HL-60 (cell line): ENCODE measurements at regions not wholly inside any gene's neighbourhood (a gene's known extent, or its start where the extent isn't known, plus 50 kb on each side); places are given as distances from the start of the nearest gene placed in this dataset.

Experiments
- DNase-seq, 2 experiments: peaks; one replicate each; pipeline ENCODE4 v3.0.0-alpha.2; 2010 to 2020; ENCODE audit warnings: low read depth in 1 of 2, low spot score in 1 of 2
- H3K27ac ChIP-seq: fragments of 250-450 bp; sonication (Bioruptor Pico); replicated peaks from 2 replicates; pipeline ENCODE4 v1.5.1; 2020; ENCODE audit warnings: mild to moderate bottlenecking, moderate library complexity
- H3K27me3 ChIP-seq: fragments of 250-450 bp; sonication (Bioruptor Pico); 2 replicates; pipeline ENCODE4 v1.5.1; 2021; ENCODE audit warnings: mild to moderate bottlenecking, moderate library complexity; ENCODE audit not compliant: insufficient read depth, poor library complexity, severe bottlenecking
- H3K4me3 ChIP-seq: replicated peaks from 2 replicates; pipeline ENCODE4 v1.5.1; 2011; ENCODE audit warnings: mild to moderate bottlenecking, control low read depth, low read length; ENCODE audit not compliant: insufficient read depth
- GABPA ChIP-seq: IDR thresholded peaks from 2 replicates; pipeline ENCODE4 v1.6.1; 2012; ENCODE audit warnings: low read depth
- POLR2AphosphoS5 ChIP-seq: IDR thresholded peaks from 2 replicates; pipeline ENCODE4 v1.6.1; 2012; ENCODE audit warnings: low read depth
- SPI1 ChIP-seq: IDR thresholded peaks from 2 replicates; pipeline ENCODE4 v1.6.1; 2012; ENCODE audit warnings: low read depth, mild to moderate bottlenecking, borderline replicate concordance
- TF ChIP-seq, protein P1 (sequence below): IDR thresholded peaks from one replicate; pipeline ENCODE4 v1.5.1; 2011; ENCODE audit warnings: low read length, control low read depth, inconsistent platforms; ENCODE audit not compliant: insufficient read depth
- TF ChIP-seq, protein P2 (sequence below): IDR thresholded peaks from 2 replicates; pipeline ENCODE4 v1.6.1; 2012; ENCODE audit warnings: low read depth; ENCODE audit not compliant: insufficient replicate concordance

DNA sequence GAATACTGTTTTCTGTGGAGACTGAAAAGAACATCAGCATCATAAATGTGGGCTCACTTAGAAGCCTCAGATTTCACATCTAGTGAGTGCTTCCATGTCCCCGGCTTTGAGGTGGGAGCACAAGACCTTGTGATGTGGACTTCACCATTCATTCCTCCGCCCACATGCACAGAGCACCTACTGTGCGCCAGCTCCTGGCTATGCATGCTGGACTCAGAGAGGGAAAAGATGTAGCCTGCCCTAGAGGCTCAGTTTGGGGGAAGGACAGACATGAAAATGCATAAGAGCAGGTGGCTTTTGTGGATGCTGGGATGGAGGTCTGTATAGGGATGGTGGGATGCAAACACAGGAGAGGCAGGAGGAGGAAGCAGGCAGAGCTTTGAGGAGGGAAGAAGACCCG is 65.0 kb downstream of the SERPINA3 start:
- no peak for DNase-seq
- H3K27me3 ChIP-seq, result no peaks in the 10 kb centered on the region
- TF ChIP-seq POLR2AphosphoS5 (no peak), SPI1 (no peak), GABPA (no peak)
- TF ChIP-seq, protein P1, sequence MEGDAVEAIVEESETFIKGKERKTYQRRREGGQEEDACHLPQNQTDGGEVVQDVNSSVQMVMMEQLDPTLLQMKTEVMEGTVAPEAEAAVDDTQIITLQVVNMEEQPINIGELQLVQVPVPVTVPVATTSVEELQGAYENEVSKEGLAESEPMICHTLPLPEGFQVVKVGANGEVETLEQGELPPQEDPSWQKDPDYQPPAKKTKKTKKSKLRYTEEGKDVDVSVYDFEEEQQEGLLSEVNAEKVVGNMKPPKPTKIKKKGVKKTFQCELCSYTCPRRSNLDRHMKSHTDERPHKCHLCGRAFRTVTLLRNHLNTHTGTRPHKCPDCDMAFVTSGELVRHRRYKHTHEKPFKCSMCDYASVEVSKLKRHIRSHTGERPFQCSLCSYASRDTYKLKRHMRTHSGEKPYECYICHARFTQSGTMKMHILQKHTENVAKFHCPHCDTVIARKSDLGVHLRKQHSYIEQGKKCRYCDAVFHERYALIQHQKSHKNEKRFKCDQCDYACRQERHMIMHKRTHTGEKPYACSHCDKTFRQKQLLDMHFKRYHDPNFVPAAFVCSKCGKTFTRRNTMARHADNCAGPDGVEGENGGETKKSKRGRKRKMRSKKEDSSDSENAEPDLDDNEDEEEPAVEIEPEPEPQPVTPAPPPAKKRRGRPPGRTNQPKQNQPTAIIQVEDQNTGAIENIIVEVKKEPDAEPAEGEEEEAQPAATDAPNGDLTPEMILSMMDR, result no peak
- TF ChIP-seq, protein P2, sequence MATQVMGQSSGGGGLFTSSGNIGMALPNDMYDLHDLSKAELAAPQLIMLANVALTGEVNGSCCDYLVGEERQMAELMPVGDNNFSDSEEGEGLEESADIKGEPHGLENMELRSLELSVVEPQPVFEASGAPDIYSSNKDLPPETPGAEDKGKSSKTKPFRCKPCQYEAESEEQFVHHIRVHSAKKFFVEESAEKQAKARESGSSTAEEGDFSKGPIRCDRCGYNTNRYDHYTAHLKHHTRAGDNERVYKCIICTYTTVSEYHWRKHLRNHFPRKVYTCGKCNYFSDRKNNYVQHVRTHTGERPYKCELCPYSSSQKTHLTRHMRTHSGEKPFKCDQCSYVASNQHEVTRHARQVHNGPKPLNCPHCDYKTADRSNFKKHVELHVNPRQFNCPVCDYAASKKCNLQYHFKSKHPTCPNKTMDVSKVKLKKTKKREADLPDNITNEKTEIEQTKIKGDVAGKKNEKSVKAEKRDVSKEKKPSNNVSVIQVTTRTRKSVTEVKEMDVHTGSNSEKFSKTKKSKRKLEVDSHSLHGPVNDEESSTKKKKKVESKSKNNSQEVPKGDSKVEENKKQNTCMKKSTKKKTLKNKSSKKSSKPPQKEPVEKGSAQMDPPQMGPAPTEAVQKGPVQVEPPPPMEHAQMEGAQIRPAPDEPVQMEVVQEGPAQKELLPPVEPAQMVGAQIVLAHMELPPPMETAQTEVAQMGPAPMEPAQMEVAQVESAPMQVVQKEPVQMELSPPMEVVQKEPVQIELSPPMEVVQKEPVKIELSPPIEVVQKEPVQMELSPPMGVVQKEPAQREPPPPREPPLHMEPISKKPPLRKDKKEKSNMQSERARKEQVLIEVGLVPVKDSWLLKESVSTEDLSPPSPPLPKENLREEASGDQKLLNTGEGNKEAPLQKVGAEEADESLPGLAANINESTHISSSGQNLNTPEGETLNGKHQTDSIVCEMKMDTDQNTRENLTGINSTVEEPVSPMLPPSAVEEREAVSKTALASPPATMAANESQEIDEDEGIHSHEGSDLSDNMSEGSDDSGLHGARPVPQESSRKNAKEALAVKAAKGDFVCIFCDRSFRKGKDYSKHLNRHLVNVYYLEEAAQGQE, result no peak
- no peak overlapping the region for H3K27ac ChIP-seq
- H3K4me3 ChIP-seq, result no peak overlapping the region

DNA sequence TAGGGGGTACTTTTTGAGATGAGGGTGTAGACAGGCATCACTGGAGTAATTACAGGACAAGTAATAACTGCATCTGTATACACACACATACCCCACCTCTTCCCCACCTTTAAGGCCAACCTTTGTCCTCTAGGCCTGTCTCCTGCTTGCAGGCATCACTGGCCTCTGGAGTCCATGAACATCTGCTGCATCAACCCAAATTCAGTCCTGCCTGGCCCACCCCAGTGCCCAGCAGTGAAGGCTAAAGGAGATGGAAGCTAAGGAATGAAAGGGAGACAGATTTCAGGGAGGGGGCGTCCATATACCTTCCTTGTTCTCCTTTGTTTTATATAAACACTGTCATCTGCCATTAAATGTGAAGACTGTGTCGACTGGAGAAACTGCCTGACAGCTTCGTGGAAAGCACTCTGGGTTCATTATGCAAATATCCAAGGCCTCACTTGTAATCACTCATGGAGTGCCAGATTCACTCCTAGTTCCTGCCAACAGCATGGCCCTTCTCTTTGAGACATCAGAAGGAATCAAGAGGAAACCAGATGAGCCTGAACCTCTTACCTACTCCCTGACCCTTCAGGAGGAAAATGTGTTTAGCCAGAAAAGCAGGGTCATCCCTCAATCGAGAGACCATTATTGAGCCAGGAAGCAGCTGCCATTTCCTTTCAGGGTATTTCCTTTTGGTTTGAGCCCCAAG is 64.4 kb downstream of the SERPINA3 start:
- H3K27me3 ChIP-seq, result no peaks in the 10 kb centered on the region
- no peak overlapping the region for H3K27ac ChIP-seq
- no peak for TF ChIP-seq POLR2AphosphoS5
- no peak for TF ChIP-seq GABPA
- TF ChIP-seq, protein P1, result no peak
- TF ChIP-seq, protein P2, result no peak
- TF ChIP-seq SPI1, result no peak
- H3K4me3 ChIP-seq, result no peak overlapping the region
- DNase-seq, result no peak

DNA sequence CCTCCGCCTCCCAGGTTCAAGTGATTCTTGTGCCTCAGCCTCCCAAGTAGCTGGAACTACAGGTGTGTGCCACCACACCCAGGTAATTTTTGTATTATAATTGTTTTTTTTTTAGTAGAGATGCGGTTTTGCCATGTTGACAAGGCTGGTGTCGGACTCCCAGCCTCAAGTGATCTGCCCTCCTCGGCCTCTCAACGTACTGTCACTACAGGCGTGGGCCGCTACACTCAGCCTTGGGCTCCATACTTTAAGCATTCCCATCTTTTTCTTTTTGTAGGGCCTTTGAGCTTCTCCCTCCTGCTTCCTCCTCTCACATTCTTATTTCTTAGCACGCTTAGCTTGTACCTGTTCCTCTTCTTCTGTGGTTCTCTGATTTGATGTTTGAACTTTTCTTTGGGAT is 62.8 kb downstream of the SERPINA3 start:
- no peak for TF ChIP-seq POLR2AphosphoS5
- TF ChIP-seq, protein P1, result no peak
- no peak for TF ChIP-seq GABPA
- no peak for DNase-seq
- Histone ChIP-seq H3K27me3 (no peaks in the 10 kb centered on the region), H3K27ac (no peak overlapping the region), H3K4me3 (no peak overlapping the region)

DNA sequence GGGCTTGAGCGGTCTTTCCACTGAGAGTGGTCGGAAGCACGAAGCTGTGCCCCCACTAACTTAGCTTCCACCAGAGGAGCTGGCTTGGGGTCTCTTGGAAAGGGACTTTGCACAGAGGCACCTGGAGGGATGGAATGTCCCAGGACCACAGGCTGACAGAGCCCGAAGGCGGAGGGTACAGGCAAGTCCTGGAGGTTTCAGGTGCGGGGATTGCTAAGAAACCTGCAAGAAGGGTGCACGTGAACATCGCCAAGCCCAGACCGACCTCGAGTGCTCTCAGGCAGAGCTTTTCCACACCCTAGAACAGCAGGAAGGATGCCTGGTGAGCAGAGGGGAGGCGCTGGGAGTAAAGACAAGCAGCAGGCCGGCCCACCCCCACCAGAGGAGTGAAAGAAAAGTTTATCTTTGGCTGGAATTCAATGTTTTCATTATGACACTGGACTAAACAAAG is 61.6 kb downstream of the SERPINA3 start:
- TF ChIP-seq GABPA (no peak), SPI1 (no peak), POLR2AphosphoS5 (no peak)
- TF ChIP-seq, protein P2, result no peak
- TF ChIP-seq, protein P1, result no peak
- H3K27ac ChIP-seq, result no peak overlapping the region

More for the DNA sequence above, 61.6 kb downstream of the SERPINA3 start:
- no peak for DNase-seq
- Histone ChIP-seq H3K27me3 (no peaks in the 10 kb centered on the region), H3K4me3 (no peak overlapping the region)
